Erythroblast (primary cell): ENCODE measurements at regions not wholly inside any gene's neighbourhood (a gene's known extent, or its start where the extent isn't known, plus 50 kb on each side); places are given as distances from the start of the nearest gene placed in this dataset.

Source experiments
- DNase-seq, 2 experiments: peaks; one replicate each; lab custom pipeline; 2025; lab: John Stamatoyannopoulos, UW
- GATA1 ChIP-seq: IDR thresholded peaks from 2 replicates; pipeline ENCODE4 v1.6.1; 2011; ENCODE audit warnings: low read depth, mild to moderate bottlenecking, control low read depth, low read length, moderate library complexity
- POLR2A ChIP-seq: IDR thresholded peaks from 2 replicates; pipeline ENCODE4 v1.6.1; 2011; ENCODE audit warnings: mild to moderate bottlenecking, low read length

DNA sequence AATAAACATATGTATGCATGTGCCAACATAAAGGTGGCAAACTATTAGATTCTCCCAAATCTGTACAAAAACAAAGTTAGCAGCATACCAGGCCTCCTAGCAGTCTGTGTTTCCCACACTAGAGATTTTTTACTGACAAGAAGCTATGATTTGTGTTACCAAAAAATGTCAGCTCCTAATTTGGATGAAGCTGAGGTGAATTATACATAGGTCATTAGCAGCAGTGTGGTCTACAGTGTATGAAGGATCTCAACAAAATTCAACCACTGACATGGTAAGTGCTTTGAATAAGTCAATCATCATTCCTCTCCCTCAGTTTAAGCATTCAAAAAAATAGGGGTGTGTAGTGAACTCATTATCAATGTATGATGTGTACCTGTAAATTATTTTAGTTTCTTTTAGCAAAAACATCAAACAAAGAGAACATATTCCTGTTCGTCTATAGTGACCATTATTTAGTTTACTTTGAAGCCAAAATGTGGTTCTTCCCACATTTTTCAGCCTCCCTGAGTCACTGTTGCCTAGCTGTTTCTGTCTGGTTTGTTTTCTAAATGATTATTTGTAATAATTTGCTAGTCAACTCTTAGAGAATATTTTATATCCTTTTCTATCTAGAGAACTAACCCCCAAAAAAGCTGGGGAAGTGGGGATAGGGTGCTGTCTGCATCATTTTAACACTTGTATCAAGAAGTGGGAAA lies 52.1 kb upstream of the RGMB start:
- TF ChIP-seq POLR2A: no peak
- no peak for TF ChIP-seq GATA1
- DNase-seq: no peak

DNA sequence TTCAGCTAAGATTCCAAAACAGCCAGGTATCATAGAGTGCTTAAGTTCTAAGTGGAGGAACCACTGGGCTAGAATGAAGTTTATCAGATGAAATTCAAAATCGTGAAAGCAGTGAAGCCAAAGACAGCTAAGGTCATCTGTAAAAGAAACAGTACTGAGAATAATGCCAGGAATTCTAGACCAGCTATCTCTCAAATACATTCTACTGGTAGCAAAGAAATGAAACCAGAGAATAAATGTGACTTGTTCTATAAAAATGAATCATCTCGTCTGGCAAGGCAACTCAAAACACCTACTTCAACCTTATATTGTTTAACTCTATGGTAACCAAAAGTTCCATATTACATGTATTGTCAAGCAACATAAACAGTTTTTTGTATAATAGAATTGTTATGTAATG lies 51.3 kb upstream of the RGMB start:
- no peak for DNase-seq
- TF ChIP-seq GATA1 (no peak), POLR2A (no peak)

DNA sequence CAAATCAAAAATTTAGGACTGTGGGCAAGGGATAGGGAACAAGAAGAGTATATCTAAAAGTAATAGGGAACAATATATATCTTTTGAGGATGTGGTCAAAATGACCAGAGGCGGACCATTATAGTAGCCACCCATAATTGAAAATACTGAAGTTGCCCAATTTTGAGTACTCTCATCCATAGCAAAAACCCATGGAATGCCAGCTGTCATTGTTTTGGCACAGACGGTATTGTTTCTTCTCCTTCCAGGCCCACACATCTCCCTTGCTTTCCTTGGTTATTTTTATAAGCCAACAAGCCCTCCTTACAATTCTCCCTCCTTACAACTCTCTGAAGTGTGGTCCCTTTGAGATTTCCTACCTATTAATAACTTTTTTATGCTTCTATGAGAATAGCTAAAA lies 50.4 kb upstream of the RGMB start:
- no peak for DNase-seq
- TF ChIP-seq GATA1 (no peak), POLR2A (no peak)
